ENCODE measurements at regions not wholly inside any gene's neighbourhood (a gene's known extent, or its start where the extent isn't known, plus 50 kb on each side); places are given as distances from the start of the nearest gene placed in this dataset.

DNA sequence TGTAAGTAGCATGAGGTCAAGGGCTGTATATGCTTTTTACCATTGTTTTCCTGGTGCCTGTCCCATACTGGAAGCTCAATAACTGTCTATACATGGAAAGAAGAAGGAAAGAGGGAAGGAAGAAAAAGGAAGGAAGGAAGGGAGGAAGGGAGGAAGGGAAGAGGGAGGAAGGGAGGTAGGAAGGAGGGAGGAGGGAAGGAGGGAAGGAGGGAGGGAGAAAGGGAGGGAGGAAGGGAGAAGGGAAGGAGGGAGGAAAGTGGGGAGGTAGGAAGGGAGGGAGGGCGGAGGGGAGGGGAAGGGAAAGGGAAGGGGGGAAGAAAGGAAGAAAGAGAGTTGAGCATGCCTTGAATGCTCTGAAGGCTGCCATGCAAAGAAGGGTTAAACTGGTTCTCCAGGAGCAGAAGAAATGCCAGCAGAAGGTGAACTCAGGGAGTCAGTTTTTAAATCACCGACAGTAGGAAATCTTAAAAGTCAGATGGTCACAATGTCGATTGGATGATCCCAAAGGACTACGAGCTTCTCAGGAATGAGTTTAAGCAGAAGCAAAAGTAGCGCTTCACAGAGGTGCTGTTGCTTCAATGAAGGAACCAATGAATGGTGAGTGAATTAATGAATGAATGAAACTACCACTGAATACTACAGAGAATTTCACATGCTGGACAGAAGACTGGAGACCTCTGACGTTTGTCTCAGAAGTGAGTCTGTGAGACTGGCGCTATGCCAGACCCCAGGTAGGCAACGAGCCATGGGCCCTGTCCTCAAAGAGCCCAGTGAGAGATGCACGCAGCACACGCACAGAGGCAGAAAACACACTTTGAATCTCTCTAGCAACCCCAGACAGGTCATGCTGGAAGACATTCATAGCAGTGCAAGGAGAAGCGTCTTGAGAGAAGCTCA, 117.6 kb downstream of the MRPL14 start:
- H3K9me3 ChIP-seq = peaks cover 5% of the 10 kb centered on the region
- H3K4me3 ChIP-seq = no peak overlapping the region
- H3K27me3 ChIP-seq (replicated peaks; ENCODE audit: insufficient read depth) = no peaks in the 10 kb centered on the region
- no peak for TF ChIP-seq CTCF (IDR thresholded peaks at IDR 0.05)
- ATAC-seq (ENCODE audit: insufficient number of reproducible peaks, low FRiP score, low read depth) (no peak), DNase-seq (ENCODE audit: low spot score) (no peak)
- no peaks in the 10 kb centered on the region for H3K36me3 ChIP-seq
- H3K27ac ChIP-seq = no peak overlapping the region
- no peaks in the 10 kb centered on the region for H3K4me1 ChIP-seq (ENCODE audit: control insufficient read depth in 1 of 2, low read depth in 2 of 2)

GRCh38 chr6:44008821-44009370, 118.4 kb downstream of the MRPL14 start:
- Histone ChIP-seq H3K27me3 (replicated peaks; ENCODE audit: insufficient read depth) (no peaks in the 10 kb centered on the region), H3K4me1 (ENCODE audit: control insufficient read depth in 1 of 2, low read depth in 2 of 2) (no peaks in the 10 kb centered on the region), H3K9me3 (peaks cover 5% of the 10 kb centered on the region), H3K4me3 (no peak overlapping the region), H3K27ac (no peak overlapping the region), H3K36me3 (no peaks in the 10 kb centered on the region)
- no peak for ATAC-seq (ENCODE audit: insufficient number of reproducible peaks, low FRiP score, low read depth)
- no peak for DNase-seq (ENCODE audit: low spot score)
- no peak for TF ChIP-seq CTCF (IDR thresholded peaks at IDR 0.05)

DNA sequence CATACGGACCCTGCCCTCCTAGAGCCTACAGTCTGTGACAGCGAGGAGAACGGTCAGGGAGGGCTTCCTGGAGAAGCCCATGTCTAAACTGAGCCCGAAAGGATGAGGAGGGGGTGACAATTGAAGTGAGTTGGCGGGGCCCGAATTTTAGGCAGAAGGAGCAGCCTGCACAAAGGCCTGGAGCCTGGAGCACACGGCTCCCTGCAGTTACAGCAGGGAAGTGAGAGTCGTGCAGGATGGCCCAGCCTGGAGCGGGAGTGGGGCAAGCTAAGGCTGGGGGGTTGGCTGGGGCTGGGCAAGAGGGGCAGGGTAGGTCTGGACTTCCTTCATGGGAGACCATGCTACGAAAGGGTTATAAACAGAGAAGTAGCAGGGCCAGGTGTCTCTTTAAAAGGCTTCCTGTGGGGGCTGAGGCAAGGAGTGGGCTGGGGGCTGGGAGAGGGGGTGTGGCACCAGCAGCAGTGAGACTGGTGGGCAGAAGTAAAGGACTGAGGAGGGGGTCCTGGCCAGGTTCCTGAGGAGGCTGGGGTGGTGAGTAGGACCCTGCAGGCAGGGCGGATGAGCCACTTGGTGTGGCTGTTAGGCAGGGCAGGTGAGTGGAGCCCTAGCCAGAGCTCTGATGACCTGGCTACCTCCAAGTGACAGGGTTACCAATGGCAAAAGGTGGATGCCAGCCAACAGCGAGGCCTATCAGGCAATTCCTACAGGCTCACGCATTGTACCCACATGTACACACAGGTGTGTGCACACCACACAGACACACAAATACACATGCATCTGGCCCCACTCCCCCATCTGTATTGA, 119.2 kb downstream of the MRPL14 start:
- no peak for DNase-seq (ENCODE audit: low spot score)
- TF ChIP-seq CTCF (IDR thresholded peaks at IDR 0.05) = no peak
- no peak for ATAC-seq (ENCODE audit: insufficient number of reproducible peaks, low FRiP score, low read depth)

DNA sequence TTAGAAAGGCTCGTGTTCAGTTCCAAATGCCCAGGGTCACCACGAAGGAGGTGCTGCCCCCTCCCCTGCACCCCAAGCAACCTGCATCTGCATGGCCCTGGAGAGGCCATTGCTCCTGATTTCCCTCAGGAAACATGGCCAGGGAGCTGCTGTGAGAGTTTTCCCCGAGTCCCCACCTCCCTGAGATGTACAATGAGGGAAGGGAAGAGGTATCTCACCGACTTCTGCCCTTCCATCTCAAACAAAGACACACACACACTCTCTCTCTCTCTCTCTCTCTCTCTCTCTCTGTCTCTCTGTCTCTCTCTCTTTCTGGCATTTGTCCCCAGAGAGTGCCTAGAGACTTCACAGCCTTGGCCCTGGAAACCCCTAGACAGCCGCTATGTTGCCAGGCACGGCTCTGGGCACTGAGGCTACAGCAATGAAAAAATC, 120.4 kb downstream of the MRPL14 start:
- TF ChIP-seq CTCF (IDR thresholded peaks at IDR 0.05) = no peak
- no peak overlapping the region for H3K4me3 ChIP-seq
- no peaks in the 10 kb centered on the region for H3K27me3 ChIP-seq (replicated peaks; ENCODE audit: insufficient read depth)
- peaks cover 0 to 14% of the 10 kb centered on the region in 2 donors for H3K4me1 ChIP-seq (ENCODE audit: control insufficient read depth in 1 of 2, low read depth in 2 of 2)
- DNase-seq (ENCODE audit: low spot score) (no peak), ATAC-seq (ENCODE audit: insufficient number of reproducible peaks, low FRiP score, low read depth) (no peak)
- no peak overlapping the region for H3K27ac ChIP-seq
- no peaks in the 10 kb centered on the region for H3K9me3 ChIP-seq
- no peaks in the 10 kb centered on the region for H3K36me3 ChIP-seq

More for the DNA sequence above, 119.2 kb downstream of the MRPL14 start:
- Histone ChIP-seq H3K27ac (no peak overlapping the region), H3K4me1 (ENCODE audit: control insufficient read depth in 1 of 2, low read depth in 2 of 2) (peaks cover 0 to 2% of the 10 kb centered on the region in 2 donors), H3K4me3 (no peak overlapping the region), H3K27me3 (replicated peaks; ENCODE audit: insufficient read depth) (no peaks in the 10 kb centered on the region), H3K9me3 (peaks cover 5% of the 10 kb centered on the region), H3K36me3 (no peaks in the 10 kb centered on the region)
